ENCODE measurements at regions not wholly inside any gene's neighbourhood (a gene's known extent, or its start where the extent isn't known, plus 50 kb on each side); places are given as distances from the start of the nearest gene placed in this dataset.
"Not testable (repeated sequence)": the region's sequence is repeated elsewhere in the genome, so short reads cannot be mapped to it uniquely, and the experiment has no call there.

- peaks cover 8% of the 10 kb centered on the region for H3K27me3 ChIP-seq (ENCODE audit: control insufficient read depth, insufficient read depth, low read length)
- no peak overlapping the region for H3K4me3 ChIP-seq (ENCODE audit: low read length)
Measured at GRCh38 chr12:116687888-116688287, 50.0 kb downstream of the SPRING1 start.

GRCh38 chr12:116684891-116685290 lies 53.0 kb downstream of the SPRING1 start:
- H3K4me1 ChIP-seq (ENCODE audit: control insufficient read depth, insufficient read depth, low read length): no peaks in the 10 kb centered on the region
- H3K4me3 ChIP-seq (ENCODE audit: low read length): no peak overlapping the region
- H3K27me3 ChIP-seq (ENCODE audit: control insufficient read depth, insufficient read depth, low read length): peaks cover 2% of the 10 kb centered on the region
- no peaks in the 10 kb centered on the region for H3K9me3 ChIP-seq (ENCODE audit: control insufficient read depth, low read length)
- no peaks in the 10 kb centered on the region for H3K36me3 ChIP-seq (ENCODE audit: control insufficient read depth, insufficient read depth, low read length)
- no peak overlapping the region for H3K9ac ChIP-seq (ENCODE audit: low read length)

More at GRCh38 chr12:116687888-116688287, 50.0 kb downstream of the SPRING1 start:
- Histone ChIP-seq H3K9ac (ENCODE audit: low read length) (no peak overlapping the region), H3K9me3 (ENCODE audit: control insufficient read depth, low read length) (no peaks in the 10 kb centered on the region), H3K4me1 (ENCODE audit: control insufficient read depth, insufficient read depth, low read length) (no peaks in the 10 kb centered on the region), H3K36me3 (ENCODE audit: control insufficient read depth, insufficient read depth, low read length) (no peaks in the 10 kb centered on the region)

- Histone ChIP-seq H3K4me1 (ENCODE audit: control insufficient read depth, insufficient read depth, low read length) (no peaks in the 10 kb centered on the region), H3K4me3 (ENCODE audit: low read length) (no peak overlapping the region), H3K9me3 (ENCODE audit: control insufficient read depth, low read length) (no peaks in the 10 kb centered on the region), H3K9ac (ENCODE audit: low read length) (no peak overlapping the region), H3K36me3 (ENCODE audit: control insufficient read depth, insufficient read depth, low read length) (no peaks in the 10 kb centered on the region), H3K27me3 (ENCODE audit: control insufficient read depth, insufficient read depth, low read length) (no peaks in the 10 kb centered on the region)
Measured at GRCh38 chr12:116677202-116677661, 60.6 kb downstream of the SPRING1 start.

- H3K4me1 ChIP-seq (ENCODE audit: control insufficient read depth, insufficient read depth, low read length): no peaks in the 10 kb centered on the region
- no peak overlapping the region for H3K9ac ChIP-seq (ENCODE audit: low read length)
- no peak overlapping the region for H3K4me3 ChIP-seq (ENCODE audit: low read length)
- no peaks in the 10 kb centered on the region for H3K36me3 ChIP-seq (ENCODE audit: control insufficient read depth, insufficient read depth, low read length)
- no peaks in the 10 kb centered on the region for H3K9me3 ChIP-seq (ENCODE audit: control insufficient read depth, low read length)
- no peaks in the 10 kb centered on the region for H3K27me3 ChIP-seq (ENCODE audit: control insufficient read depth, insufficient read depth, low read length)
Measured at GRCh38 chr12:116675339-116676107, 62.3 kb downstream of the SPRING1 start.

- H3K4me3 ChIP-seq (ENCODE audit: low read length): no peak overlapping the region
- H3K27me3 ChIP-seq (ENCODE audit: control insufficient read depth, insufficient read depth, low read length): no peaks in the 10 kb centered on the region
- no peaks in the 10 kb centered on the region for H3K36me3 ChIP-seq (ENCODE audit: control insufficient read depth, insufficient read depth, low read length)
- H3K9ac ChIP-seq (ENCODE audit: low read length): no peak overlapping the region
- H3K9me3 ChIP-seq (ENCODE audit: control insufficient read depth, low read length): no peaks in the 10 kb centered on the region
- no peaks in the 10 kb centered on the region for H3K4me1 ChIP-seq (ENCODE audit: control insufficient read depth, insufficient read depth, low read length)
Measured at GRCh38 chr12:116674643-116675183, 63.2 kb downstream of the SPRING1 start.

- Histone ChIP-seq H3K4me3 (ENCODE audit: low read length) (no peak overlapping the region), H3K9me3 (ENCODE audit: control insufficient read depth, low read length) (no peaks in the 10 kb centered on the region), H3K4me1 (ENCODE audit: control insufficient read depth, insufficient read depth, low read length) (no peaks in the 10 kb centered on the region), H3K27me3 (ENCODE audit: control insufficient read depth, insufficient read depth, low read length) (no peaks in the 10 kb centered on the region), H3K9ac (ENCODE audit: low read length) (no peak overlapping the region), H3K36me3 (ENCODE audit: control insufficient read depth, insufficient read depth, low read length) (no peaks in the 10 kb centered on the region)
Measured at GRCh38 chr12:116673681-116674111, 64.2 kb downstream of the SPRING1 start.

GRCh38 chr12:116672842-116673516 lies 64.9 kb downstream of the SPRING1 start:
- Histone ChIP-seq H3K9ac (ENCODE audit: low read length) (no peak overlapping the region), H3K36me3 (ENCODE audit: control insufficient read depth, insufficient read depth, low read length) (no peaks in the 10 kb centered on the region), H3K4me1 (ENCODE audit: control insufficient read depth, insufficient read depth, low read length) (no peaks in the 10 kb centered on the region), H3K4me3 (ENCODE audit: low read length) (no peak overlapping the region), H3K9me3 (ENCODE audit: control insufficient read depth, low read length) (no peaks in the 10 kb centered on the region), H3K27me3 (ENCODE audit: control insufficient read depth, insufficient read depth, low read length) (no peaks in the 10 kb centered on the region)

GRCh38 chr12:116672010-116672409 lies 65.9 kb downstream of the SPRING1 start:
- Histone ChIP-seq H3K9ac (ENCODE audit: low read length) (no peak overlapping the region), H3K27me3 (ENCODE audit: control insufficient read depth, insufficient read depth, low read length) (no peaks in the 10 kb centered on the region), H3K9me3 (ENCODE audit: control insufficient read depth, low read length) (no peaks in the 10 kb centered on the region), H3K4me3 (ENCODE audit: low read length) (no peak overlapping the region), H3K4me1 (ENCODE audit: control insufficient read depth, insufficient read depth, low read length) (no peaks in the 10 kb centered on the region), H3K36me3 (ENCODE audit: control insufficient read depth, insufficient read depth, low read length) (no peaks in the 10 kb centered on the region)

- Histone ChIP-seq H3K4me3 (ENCODE audit: low read length) (no peak overlapping the region), H3K9ac (ENCODE audit: low read length) (no peak overlapping the region), H3K4me1 (ENCODE audit: control insufficient read depth, insufficient read depth, low read length) (no peaks in the 10 kb centered on the region), H3K9me3 (ENCODE audit: control insufficient read depth, low read length) (no peaks in the 10 kb centered on the region), H3K36me3 (ENCODE audit: control insufficient read depth, insufficient read depth, low read length) (no peaks in the 10 kb centered on the region), H3K27me3 (ENCODE audit: control insufficient read depth, insufficient read depth, low read length) (no peaks in the 10 kb centered on the region)
Measured at GRCh38 chr12:116670859-116671258, 67.0 kb downstream of the SPRING1 start.

GRCh38 chr12:116667752-116668151 lies 70.1 kb downstream of the SPRING1 start:
- Histone ChIP-seq H3K9me3 (ENCODE audit: control insufficient read depth, low read length) (no peaks in the 10 kb centered on the region), H3K36me3 (ENCODE audit: control insufficient read depth, insufficient read depth, low read length) (no peaks in the 10 kb centered on the region), H3K4me1 (ENCODE audit: control insufficient read depth, insufficient read depth, low read length) (peaks cover 2% of the 10 kb centered on the region), H3K4me3 (ENCODE audit: low read length) (no peak overlapping the region), H3K9ac (ENCODE audit: low read length) (no peak overlapping the region), H3K27me3 (ENCODE audit: control insufficient read depth, insufficient read depth, low read length) (no peaks in the 10 kb centered on the region)

- not testable (repeated sequence) for H3K36me3 ChIP-seq (ENCODE audit: control insufficient read depth, insufficient read depth, low read length); H3K4me3 ChIP-seq (ENCODE audit: low read length); H3K9me3 ChIP-seq (ENCODE audit: control insufficient read depth, low read length); H3K4me1 ChIP-seq (ENCODE audit: control insufficient read depth, insufficient read depth, low read length); H3K9ac ChIP-seq (ENCODE audit: low read length); H3K27me3 ChIP-seq (ENCODE audit: control insufficient read depth, insufficient read depth, low read length)
Measured at GRCh38 chr12:116666829-116667228, 71.0 kb downstream of the SPRING1 start.

- Histone ChIP-seq H3K4me3 (ENCODE audit: low read length) (no peak overlapping the region), H3K9ac (ENCODE audit: low read length) (no peak overlapping the region), H3K4me1 (ENCODE audit: control insufficient read depth, insufficient read depth, low read length) (peaks cover 9% of the 10 kb centered on the region), H3K9me3 (ENCODE audit: control insufficient read depth, low read length) (no peaks in the 10 kb centered on the region), H3K36me3 (ENCODE audit: control insufficient read depth, insufficient read depth, low read length) (no peaks in the 10 kb centered on the region), H3K27me3 (ENCODE audit: control insufficient read depth, insufficient read depth, low read length) (peaks cover 6% of the 10 kb centered on the region)
Measured at GRCh38 chr12:116666305-116666673, 71.6 kb downstream of the SPRING1 start.
